ENCODE measurements at regions not wholly inside any gene's neighbourhood (a gene's known extent, or its start where the extent isn't known, plus 50 kb on each side); places are given as distances from the start of the nearest gene placed in this dataset.

DNA sequence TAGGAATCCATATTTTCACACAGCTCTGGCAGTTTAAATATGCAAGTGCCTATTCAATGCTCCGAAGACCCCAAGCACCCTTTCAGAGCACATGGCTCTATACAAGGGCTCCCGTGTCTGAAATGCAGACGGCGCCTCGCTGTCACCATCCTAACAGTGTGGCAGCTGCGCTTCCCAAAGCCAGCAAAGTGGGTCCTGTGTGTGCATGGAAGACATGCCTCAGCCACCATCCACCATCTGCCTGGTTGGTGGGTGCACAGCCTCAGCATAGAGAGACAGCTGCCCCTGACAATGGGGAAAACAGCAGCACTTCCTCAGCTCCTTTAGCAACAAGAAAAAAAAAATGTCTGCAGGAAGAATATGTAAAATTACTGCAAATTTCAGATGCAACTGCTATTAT lies 218.1 kb downstream of the SP3 start:
- Mint-ChIP-seq H3K4me3 (no peak overlapping the region), H3K27ac (no peak overlapping the region), H3K27me3 (ENCODE audit: insufficient read depth) (no peaks in the 10 kb centered on the region), H3K9me3 (no peaks in the 10 kb centered on the region), H3K36me3 (ENCODE audit: low read depth) (no peaks in the 10 kb centered on the region), H3K4me1 (peaks cover 17% of the 10 kb centered on the region)
- no peak overlapping the region for H3K4me3 ChIP-seq (ENCODE audit: low read length)
- no peaks in the 10 kb centered on the region for H3K4me1 ChIP-seq (ENCODE audit: control insufficient read depth, insufficient read depth, low read length)
- no peaks in the 10 kb centered on the region for H3K36me3 ChIP-seq (ENCODE audit: control insufficient read depth, insufficient read depth, low read length)
- TF ChIP-seq, protein P1, sequence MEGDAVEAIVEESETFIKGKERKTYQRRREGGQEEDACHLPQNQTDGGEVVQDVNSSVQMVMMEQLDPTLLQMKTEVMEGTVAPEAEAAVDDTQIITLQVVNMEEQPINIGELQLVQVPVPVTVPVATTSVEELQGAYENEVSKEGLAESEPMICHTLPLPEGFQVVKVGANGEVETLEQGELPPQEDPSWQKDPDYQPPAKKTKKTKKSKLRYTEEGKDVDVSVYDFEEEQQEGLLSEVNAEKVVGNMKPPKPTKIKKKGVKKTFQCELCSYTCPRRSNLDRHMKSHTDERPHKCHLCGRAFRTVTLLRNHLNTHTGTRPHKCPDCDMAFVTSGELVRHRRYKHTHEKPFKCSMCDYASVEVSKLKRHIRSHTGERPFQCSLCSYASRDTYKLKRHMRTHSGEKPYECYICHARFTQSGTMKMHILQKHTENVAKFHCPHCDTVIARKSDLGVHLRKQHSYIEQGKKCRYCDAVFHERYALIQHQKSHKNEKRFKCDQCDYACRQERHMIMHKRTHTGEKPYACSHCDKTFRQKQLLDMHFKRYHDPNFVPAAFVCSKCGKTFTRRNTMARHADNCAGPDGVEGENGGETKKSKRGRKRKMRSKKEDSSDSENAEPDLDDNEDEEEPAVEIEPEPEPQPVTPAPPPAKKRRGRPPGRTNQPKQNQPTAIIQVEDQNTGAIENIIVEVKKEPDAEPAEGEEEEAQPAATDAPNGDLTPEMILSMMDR (conservative IDR thresholded peaks at IDR 0.05): no peak
- DNase-seq: no peak
- H3K9ac ChIP-seq (ENCODE audit: extremely low read depth, low read length, poor library complexity, severe bottlenecking): no peak overlapping the region
- H3K27me3 ChIP-seq (ENCODE audit: control insufficient read depth, insufficient read depth, low read length, poor library complexity, severe bottlenecking): no peaks in the 10 kb centered on the region
- WGBS, 2 experiments (ENCODE audit: insufficient coverage in 1 of 2, insufficient read length in 1 of 2): 89 to 100% methylated on average over 5 to 6 of the region's 6 CpGs
- peak overlapping the region; percentile 75 for H3K27ac ChIP-seq (ENCODE audit: low read depth, low read length)
- H3K9me3 ChIP-seq (ENCODE audit: control insufficient read depth, low read length): no peaks in the 10 kb centered on the region

DNA sequence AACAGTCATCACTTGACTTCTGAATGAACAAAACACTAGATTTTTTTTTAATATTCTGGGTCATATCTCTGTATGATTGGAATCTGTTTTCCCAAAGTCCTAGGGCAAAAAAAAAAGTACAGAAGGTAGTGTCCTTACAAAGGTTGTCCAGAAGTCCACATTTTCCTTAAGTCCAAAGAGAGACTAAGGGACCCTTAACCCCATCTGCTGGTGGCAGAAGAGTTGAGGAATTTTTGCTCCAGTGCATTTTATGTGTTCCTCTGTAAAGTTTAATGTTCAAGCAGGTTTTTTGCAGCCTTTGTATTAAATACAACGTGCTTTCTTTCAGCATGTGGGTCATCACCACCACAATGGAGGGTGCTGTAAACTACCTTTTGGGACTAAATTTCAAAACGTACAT lies 215.9 kb downstream of the SP3 start:
- Histone ChIP-seq H3K9ac (ENCODE audit: extremely low read depth, low read length, poor library complexity, severe bottlenecking) (no peak overlapping the region), H3K36me3 (ENCODE audit: control insufficient read depth, insufficient read depth, low read length) (no peaks in the 10 kb centered on the region), H3K27me3 (ENCODE audit: control insufficient read depth, insufficient read depth, low read length, poor library complexity, severe bottlenecking) (no peaks in the 10 kb centered on the region), H3K4me1 (ENCODE audit: control insufficient read depth, insufficient read depth, low read length) (no peaks in the 10 kb centered on the region), H3K4me3 (ENCODE audit: low read length) (no peak overlapping the region), H3K9me3 (ENCODE audit: control insufficient read depth, low read length) (no peaks in the 10 kb centered on the region), H3K27ac (ENCODE audit: low read depth, low read length) (no peak overlapping the region)
- Mint-ChIP-seq H3K36me3 (ENCODE audit: low read depth) (no peaks in the 10 kb centered on the region), H3K4me3 (no peak overlapping the region), H3K4me1 (peaks cover 22% of the 10 kb centered on the region), H3K27ac (no peak overlapping the region), H3K27me3 (ENCODE audit: insufficient read depth) (no peaks in the 10 kb centered on the region), H3K9me3 (no peaks in the 10 kb centered on the region)
- DNase-seq: no peak
- TF ChIP-seq, protein P1 (conservative IDR thresholded peaks at IDR 0.05): peak; percentile 60
- WGBS, 2 experiments (ENCODE audit: insufficient coverage in 1 of 2, insufficient read length in 1 of 2): 71 to 83% methylated on average over 1 to 2 of the region's 2 CpGs

DNA sequence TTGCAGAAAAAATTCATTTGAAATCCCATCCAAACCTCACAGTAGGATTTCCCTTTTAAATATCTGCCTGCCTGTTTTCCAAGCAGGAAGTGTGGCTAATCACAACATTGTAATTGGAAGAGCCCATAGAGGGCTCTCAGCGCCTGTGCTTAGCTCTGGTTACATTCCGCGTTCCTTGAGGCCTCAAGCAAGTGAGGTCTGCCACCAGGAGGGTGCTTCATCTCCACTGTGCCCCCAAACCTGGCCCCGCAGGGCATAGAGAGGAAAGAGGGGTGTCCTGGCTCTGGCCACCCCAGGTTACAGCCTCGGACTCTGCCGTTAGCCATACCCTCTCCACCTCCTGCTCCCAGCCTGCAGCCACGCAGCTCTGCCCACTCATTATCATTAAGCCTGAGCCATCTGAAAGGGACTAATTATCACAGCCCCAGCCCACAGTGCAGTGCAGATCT lies 214.8 kb downstream of the SP3 start:
- no peak overlapping the region for H3K9ac ChIP-seq (ENCODE audit: extremely low read depth, low read length, poor library complexity, severe bottlenecking)
- no peaks in the 10 kb centered on the region for H3K4me1 ChIP-seq (ENCODE audit: control insufficient read depth, insufficient read depth, low read length)
- Mint-ChIP-seq H3K4me3 (no peak overlapping the region), H3K27ac (peak overlapping the region; percentile 62), H3K9me3 (no peaks in the 10 kb centered on the region), H3K36me3 (ENCODE audit: low read depth) (no peaks in the 10 kb centered on the region), H3K27me3 (ENCODE audit: insufficient read depth) (no peaks in the 10 kb centered on the region), H3K4me1 (peaks cover 22% of the 10 kb centered on the region)
- H3K4me3 ChIP-seq (ENCODE audit: low read length): no peak overlapping the region
- TF ChIP-seq, protein P1 (conservative IDR thresholded peaks at IDR 0.05): peak; percentile 45
- H3K27ac ChIP-seq (ENCODE audit: low read depth, low read length): peak overlapping the region; percentile 21
- H3K27me3 ChIP-seq (ENCODE audit: control insufficient read depth, insufficient read depth, low read length, poor library complexity, severe bottlenecking): no peaks in the 10 kb centered on the region
- DNase-seq: peak; percentile 75
- 34% methylated on average over 7 of the region's 7 CpGs; no CpG with 5 or more reads in 1 of the 2 experiments for WGBS, 2 experiments (ENCODE audit: insufficient coverage in 1 of 2, insufficient read length in 1 of 2)
- H3K36me3 ChIP-seq (ENCODE audit: control insufficient read depth, insufficient read depth, low read length): no peaks in the 10 kb centered on the region
- no peaks in the 10 kb centered on the region for H3K9me3 ChIP-seq (ENCODE audit: control insufficient read depth, low read length)
